Suppressor macrophage treated with lipopolysaccharide for 1 hour (primary cell): ENCODE measurements at regions not wholly inside any gene's neighbourhood (a gene's known extent, or its start where the extent isn't known, plus 50 kb on each side); places are given as distances from the start of the nearest gene placed in this dataset.

ENCODE experiments used
- DNase-seq, 3 donors: peaks; one replicate each; pipeline ENCODE4 v3.0.0-alpha.2; 2020 to 2022

DNA sequence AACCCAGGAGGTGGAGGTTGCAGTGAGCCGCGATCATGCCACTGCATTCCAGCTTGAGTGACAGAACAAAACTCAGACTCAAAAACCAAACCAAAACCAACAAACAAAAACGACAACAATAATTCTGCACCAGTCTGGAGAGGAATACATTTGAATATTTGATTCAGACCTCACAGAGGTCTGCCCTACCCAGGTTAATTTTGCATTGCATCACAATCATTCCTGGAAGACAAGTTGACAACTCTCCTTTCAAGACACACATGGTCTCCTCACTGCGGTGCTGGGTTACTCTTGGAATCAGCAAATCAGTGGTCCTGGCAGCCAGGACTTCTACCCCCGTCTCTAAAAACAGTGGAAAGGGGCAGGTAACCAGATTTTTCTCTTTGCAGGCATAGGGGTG is 79.9 kb upstream of the TMTC4 start:
- no peak for DNase-seq

DNA sequence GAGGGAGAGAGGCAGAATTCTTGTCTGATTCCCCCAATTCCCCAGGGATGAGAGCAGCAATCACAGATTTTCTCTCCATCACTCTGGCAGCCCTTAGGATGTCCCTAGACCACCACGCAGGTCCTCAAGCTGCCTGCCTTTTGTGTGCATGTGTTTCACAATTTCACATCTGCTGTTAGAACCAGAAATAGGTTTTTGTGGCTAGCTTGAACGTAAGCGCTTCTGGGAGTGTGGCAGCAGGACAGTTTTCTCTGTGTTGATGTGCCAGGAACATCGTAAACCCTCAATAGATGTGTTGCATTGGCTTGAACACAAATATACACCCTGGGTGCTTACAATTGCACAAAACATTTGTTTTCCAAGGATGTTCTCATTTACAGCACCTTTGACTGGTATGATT is 78.8 kb upstream of the TMTC4 start:
- DNase-seq, result no peak

DNA sequence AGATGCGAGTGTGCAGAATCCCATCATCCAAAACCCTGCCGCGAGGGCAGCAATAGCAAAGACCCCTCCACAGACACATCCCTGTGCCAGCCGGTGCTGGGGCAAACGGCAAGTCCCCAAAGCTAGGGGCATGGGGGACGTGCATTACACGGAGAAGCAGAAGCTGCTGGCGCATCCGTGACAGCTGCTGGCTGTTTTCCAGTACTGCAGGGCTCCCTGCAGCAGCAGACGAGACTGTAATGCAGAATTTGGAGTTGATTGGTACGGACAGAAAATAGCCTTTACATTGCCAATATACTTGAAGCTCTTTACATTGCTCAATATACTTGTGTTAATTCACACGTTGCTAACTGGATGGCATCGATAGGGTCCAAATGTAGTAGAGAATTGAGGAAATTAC is 77.2 kb upstream of the TMTC4 start:
- DNase-seq, result no peak

DNA sequence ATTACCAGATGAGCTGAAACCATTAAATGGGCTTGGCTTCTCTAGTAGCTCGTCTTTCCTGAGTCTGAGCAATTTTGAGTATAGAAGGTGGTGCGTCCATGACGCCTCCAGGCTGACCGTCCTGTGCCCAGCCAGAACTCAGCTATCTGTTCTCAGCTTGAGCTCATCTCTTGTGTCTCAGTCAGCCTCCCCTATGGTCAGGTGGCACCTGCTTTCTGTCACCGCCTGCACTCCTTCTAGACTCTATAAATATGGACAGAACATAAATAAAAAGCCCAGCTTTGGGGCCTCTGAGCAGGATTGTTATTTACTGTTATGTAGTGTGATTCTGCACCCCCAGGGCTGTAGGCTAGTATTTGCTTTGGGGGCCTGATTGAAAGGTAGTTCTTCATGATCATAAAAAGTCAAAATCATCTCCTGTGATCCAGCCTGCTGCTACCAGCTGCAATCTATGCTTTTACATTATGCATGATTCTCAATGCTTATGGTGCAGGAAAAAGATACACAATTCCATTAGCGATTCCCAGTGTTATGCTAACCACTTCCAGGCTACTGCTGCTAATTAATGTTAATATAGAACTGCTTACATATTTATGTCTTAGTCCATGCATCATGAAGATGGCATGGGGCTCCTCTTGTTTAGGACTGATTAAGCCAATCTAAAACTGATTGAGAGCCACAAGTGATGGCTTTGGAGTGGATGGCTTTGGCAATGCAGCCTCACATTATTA is 72.5 kb upstream of the TMTC4 start:
- DNase-seq, result no peak

DNA sequence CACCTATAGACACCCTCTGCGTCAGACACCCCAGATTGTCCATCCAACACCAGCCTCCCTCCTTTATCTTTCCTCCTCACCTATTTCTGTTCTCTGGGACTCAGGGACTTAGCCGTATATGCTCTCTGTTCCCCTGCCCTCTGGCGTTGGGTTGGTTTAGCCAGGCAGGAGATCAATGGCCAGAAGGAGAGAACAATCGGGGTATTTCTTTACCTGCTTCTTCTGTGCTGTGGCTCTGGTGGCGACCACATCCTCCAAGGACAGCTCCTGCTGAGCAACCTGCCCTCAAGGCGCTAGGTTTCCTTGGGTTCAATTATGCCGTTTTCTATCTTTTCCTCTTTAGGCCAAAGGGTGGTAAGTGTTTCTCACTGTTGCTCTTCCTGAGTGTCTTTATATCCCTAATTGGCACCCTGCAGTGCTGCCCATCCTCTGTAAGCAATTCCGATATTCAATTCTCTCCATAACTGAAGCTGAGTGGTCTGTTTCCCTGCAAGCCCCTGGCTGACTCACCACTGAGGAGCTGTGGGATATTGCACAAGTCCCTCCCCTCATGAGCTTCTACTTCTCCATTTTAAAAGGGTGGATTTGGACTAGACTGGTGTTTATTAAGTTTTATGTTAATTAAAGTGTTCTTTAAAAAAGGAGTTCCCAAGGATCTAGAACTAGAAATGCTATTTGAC is 63.7 kb upstream of the TMTC4 start:
- peak in 1 of 3 donors; percentile 6 for DNase-seq

DNA sequence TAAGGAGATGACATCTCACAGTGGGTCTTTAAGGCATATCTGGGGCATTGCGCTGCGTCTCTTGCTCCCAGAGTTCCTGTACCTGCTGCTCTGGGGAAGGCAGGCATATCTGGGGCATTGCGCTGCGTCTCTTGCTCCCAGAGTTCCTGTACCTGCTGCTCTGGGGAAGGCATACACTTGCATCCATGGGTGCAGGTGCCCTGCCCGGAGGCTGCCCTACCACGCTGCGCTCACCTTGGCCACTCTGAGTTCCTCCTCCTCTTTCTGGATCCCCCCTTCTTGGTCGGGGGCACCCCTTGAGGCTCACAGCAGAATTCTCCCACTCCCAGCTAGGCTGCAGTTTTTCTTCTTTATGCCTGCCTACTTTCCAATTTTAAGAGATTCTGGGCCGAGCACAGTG is 60.9 kb upstream of the TMTC4 start:
- DNase-seq, result no peak

DNA sequence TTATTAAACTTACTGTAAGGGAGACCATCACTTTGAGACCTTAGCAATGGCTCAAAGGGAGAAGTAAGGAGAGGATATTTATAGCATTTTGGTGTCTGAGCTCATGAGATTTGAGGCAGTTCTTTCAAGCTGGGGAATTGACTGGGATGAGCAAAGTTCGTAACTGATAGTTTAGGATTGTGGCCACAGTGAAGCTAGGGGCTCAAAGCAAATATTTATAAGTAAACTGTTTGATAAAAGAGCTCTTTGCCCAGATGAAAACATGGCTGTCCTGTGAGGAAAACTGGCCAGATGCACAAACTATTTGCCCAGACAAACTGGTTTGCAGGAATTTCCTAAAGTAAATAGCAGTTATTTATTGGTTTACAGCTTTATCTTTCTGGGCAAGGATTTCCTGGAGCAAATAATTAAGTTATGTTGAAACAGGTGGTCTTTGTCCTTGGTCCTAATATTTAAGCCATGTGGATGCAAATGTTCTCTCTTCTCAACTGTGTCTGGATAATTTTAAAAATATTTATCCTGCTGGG is 59.7 kb upstream of the TMTC4 start:
- DNase-seq, result no peak

DNA sequence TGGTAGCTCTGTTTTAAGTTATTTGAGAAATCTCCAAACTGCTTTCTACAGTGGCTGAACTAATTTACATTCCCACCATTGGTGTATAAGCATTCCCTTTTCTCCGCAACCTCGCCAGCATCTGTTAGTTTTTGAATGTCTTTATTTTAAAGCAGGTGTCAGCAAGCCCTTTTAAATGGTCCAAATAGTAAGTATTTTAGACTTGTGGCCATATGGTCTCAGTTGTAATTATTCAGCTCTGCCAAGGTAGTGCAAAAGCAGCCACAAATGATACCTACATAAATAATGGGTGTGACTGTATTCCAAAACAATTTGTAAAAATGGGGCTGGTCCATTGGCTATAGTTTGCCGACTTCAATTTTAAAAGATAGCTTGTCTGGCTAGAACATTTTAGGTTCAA is 58.7 kb upstream of the TMTC4 start:
- DNase-seq, result no peak

DNA sequence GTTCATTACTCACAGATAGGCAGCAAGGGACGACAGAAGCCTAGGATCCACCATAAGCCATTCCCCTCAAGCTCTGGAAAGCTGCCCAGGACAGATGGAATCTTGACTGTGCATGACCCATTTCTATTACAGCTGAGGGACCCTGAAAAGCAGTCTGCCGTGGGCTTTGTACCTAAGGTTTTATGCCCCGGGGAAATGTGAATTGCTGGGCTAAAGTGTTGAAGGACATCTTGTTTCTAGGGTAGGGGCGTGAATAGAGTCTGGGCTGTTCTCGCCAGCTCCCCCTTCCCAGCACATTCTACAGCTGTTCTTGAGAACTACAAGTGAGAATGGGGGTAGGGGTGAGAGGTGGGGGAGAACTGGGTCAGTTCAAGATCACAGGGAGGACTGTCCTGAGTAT is 53.6 kb upstream of the TMTC4 start:
- no peak for DNase-seq

DNA sequence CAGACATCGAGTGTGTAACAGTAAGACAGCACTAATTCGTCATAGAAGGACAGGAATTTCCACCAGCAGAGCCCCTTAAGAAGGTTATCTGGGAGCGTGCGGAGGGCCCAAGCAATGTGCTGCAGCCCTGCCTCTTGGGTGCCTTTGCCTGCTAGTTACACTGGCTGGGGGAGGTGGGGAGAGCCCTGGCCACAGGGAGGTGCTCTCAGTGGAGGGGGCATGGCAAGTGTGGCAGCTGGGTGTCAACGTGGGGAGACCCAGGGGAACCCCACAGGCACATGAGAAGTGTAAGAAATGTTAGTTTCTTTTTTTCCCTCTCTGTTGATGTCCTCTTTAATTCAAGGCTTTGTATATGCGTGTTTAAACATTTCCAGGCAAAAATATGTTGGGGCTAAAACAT is 50.9 kb upstream of the TMTC4 start:
- peak in 1 of 3 donors; percentile 5 for DNase-seq

DNA sequence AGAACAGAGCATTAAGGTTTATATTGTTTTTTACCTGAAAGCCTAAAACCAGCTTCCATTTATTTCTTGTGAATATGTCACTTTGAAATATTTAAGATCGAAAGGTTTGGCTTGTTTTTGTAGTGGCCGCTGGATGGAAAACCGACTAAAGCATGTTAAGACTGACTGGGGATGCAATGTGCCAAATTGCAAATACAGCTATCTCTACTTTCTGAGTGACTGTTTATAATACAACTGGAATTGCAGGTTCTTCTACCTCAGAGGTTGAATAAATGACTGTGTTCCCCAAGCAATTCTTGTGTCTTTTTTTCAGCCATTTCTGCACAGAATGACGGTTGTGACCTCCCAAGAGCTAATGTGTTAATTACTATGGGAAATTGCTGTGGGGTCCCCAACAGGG is 50.0 kb upstream of the TMTC4 start:
- no peak for DNase-seq
